ENCODE measurements at regions not wholly inside any gene's neighbourhood (a gene's known extent, or its start where the extent isn't known, plus 50 kb on each side); places are given as distances from the start of the nearest gene placed in this dataset.

DNA sequence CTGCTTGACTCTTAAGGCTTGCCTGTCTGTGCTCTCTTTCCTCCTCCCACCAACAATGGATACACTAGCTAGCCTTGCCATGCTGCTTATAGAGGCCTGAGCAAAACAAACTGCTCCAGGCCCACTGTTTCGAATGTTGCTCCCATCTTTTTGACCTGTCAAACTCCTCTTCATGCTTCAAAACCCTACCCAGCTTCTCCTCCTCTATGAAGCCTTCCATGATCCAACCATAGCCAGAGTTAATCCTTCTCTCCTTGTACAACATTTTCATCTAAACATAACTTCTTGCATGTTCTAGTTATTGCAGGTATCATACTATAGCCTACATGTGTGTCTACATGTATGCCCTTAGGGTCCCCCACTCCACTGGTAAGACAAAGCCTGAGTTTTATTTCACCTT, 426.7 kb upstream of the MGMT start:
- Histone ChIP-seq H3K9me3 (replicated peaks; ENCODE audit: control insufficient read depth, insufficient read depth, low read depth, low read length) (no peaks in the 10 kb centered on the region), H3K4me1 (replicated peaks in 1 of 2; ENCODE audit: control insufficient read depth in 2 of 2, insufficient read depth in 2 of 2, low read length in 2 of 2) (no peaks in the 10 kb centered on the region), H3K9me1 (ENCODE audit: control insufficient read depth, insufficient read depth, low read length) (no peaks in the 10 kb centered on the region), H3K27ac (ENCODE audit: extremely low read depth, low read depth, low read length) (no peak overlapping the region), H2AFZ (ENCODE audit: low read depth, low read length) (no peak overlapping the region), H3K4me2 (ENCODE audit: insufficient read depth, low read length) (no peak overlapping the region), H3K4me3 (no peak overlapping the region), H3K9ac (ENCODE audit: insufficient read depth in 1 of 2, low read depth in 2 of 2, low read length in 2 of 2) (no peak overlapping the region), H3K79me2 (ENCODE audit: control insufficient read depth, insufficient read depth, low read length) (no peaks in the 10 kb centered on the region), H4K20me1 (replicated peaks; ENCODE audit: control insufficient read depth, insufficient read depth, low read length) (no peaks in the 10 kb centered on the region), H3K27me3 (ENCODE audit: control insufficient read depth in 2 of 2, insufficient read depth in 2 of 2, low read length in 2 of 2) (peaks cover 3 to 34% of the 10 kb centered on the region in 2 experiments), H3K36me3 (ENCODE audit: control insufficient read depth, insufficient read depth, low read length) (no peaks in the 10 kb centered on the region)
- CTCF ChIA-PET (ENCODE audit: low intra/inter-chr PET ratio) = no interaction called here
- DNase-seq (ENCODE audit: extremely low read depth in 1 of 4, low spot score in 3 of 4) (no peak), ATAC-seq (no peak), FAIRE-seq (no peak)
- POLR2A ChIA-PET = no interaction called here
- in situ Hi-C loops (cut with MboI) (no loop called here), intact Hi-C loops (cut with micrococcal nuclease) (no loop called here)
- no peak for TF ChIP-seq ZNF212 (CRISPR knock-in tag; IDR thresholded peaks at IDR 0.05)
- no peak for TF ChIP-seq MEIS2 (IDR thresholded peaks at IDR 0.05; ENCODE audit: partially characterized antibody)
- no peak for TF ChIP-seq MIER1 (IDR thresholded peaks at IDR 0.05; ENCODE audit: low read depth)
- TF ChIP-seq RBBP5 (IDR thresholded peaks at IDR 0.05; ENCODE audit: borderline replicate concordance, insufficient read depth, low read length, poor library complexity, severe bottlenecking) = no peak
- no peak for TF ChIP-seq KDM5B (IDR thresholded peaks at IDR 0.05; ENCODE audit: insufficient replicate concordance, low read depth, low read length)
- TF ChIP-seq THRAP3 (IDR thresholded peaks at IDR 0.05; ENCODE audit: borderline replicate concordance) = no peak
- TF ChIP-seq NCOA1 (IDR thresholded peaks at IDR 0.05; ENCODE audit: low read depth) = no peak
- no peak for TF ChIP-seq IRF2 (CRISPR knock-in tag; IDR thresholded peaks at IDR 0.05)
- no peak for TF ChIP-seq PHB2 (IDR thresholded peaks at IDR 0.05; ENCODE audit: low read depth)
- TF ChIP-seq RCOR1 (IDR thresholded peaks at IDR 0.05; ENCODE audit: borderline replicate concordance in 1 of 2, low read depth in 2 of 2, low read length in 2 of 2) = no peak
- TF ChIP-seq, protein P1, sequence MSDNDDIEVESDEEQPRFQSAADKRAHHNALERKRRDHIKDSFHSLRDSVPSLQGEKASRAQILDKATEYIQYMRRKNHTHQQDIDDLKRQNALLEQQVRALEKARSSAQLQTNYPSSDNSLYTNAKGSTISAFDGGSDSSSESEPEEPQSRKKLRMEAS (CRISPR knock-in tag; IDR thresholded peaks at IDR 0.05) = no peak
- TF ChIP-seq, protein P2, sequence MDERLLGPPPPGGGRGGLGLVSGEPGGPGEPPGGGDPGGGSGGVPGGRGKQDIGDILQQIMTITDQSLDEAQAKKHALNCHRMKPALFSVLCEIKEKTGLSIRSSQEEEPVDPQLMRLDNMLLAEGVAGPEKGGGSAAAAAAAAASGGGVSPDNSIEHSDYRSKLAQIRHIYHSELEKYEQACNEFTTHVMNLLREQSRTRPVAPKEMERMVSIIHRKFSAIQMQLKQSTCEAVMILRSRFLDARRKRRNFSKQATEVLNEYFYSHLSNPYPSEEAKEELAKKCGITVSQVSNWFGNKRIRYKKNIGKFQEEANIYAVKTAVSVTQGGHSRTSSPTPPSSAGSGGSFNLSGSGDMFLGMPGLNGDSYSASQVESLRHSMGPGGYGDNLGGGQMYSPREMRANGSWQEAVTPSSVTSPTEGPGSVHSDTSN (CRISPR knock-in tag; IDR thresholded peaks at IDR 0.05; ENCODE audit: low read depth) = no peak
- TF ChIP-seq, protein P2 (tag; conservative IDR thresholded peaks at IDR 0.05; ENCODE audit: low read depth) = no peak
- no peak for TF ChIP-seq ARID3A (IDR thresholded peaks at IDR 0.05; ENCODE audit: borderline replicate concordance, low read depth, low read length)
- no peak for TF ChIP-seq ZFP30 (CRISPR knock-in tag; IDR thresholded peaks at IDR 0.05; ENCODE audit: borderline replicate concordance)
- 0% methylated on average over 1 of the region's 1 CpG for WGBS (ENCODE audit: insufficient coverage, low coverage, missing lambda C conversion rate)
- no TSS peak for BruUV-seq (replicated peaks)

Data from K562 (cell line).